Gastrocnemius medialis (tissue), 4 donors: ENCODE measurements at regions not wholly inside any gene's neighbourhood (a gene's known extent, or its start where the extent isn't known, plus 50 kb on each side); places are given as distances from the start of the nearest gene placed in this dataset.

ENCODE experiments used
- CTCF ChIP-seq, 5 experiments: fragments of 450-650 bp in 3 of 5; fragments of 200-600 bp in 2 of 5; sonication (generic) in 2 of 5; IDR thresholded peaks in 4 of 5; conservative IDR thresholded peaks in 1 of 5; 1 replicate in 4 of 5; 2 replicates in 1 of 5; pipeline ENCODE4 v1.5.1; 2016 to 2019; ENCODE audit warnings: antibody characterized with exemption in 5 of 5, mild to moderate bottlenecking in 3 of 5, moderate library complexity in 3 of 5
- POLR2A ChIP-seq, 2 donors: fragments of 450-650 bp; IDR thresholded peaks; one replicate each; pipeline ENCODE4 v1.6.1; 2017; ENCODE audit warnings: antibody characterized with exemption in 2 of 2, mild to moderate bottlenecking in 2 of 2, moderate library complexity in 2 of 2

- no peak for TF ChIP-seq POLR2A (IDR thresholded peaks at IDR 0.05)
- no peak for TF ChIP-seq CTCF (IDR thresholded peaks at IDR 0.05 in 4 of 5, conservative IDR thresholded peaks at IDR 0.05 in 1 of 5)
Measured at GRCh38 chr16:87131061-87131995, 185.9 kb downstream of the C16orf95 start.
